IMR-90 (cell line): ENCODE measurements at regions not wholly inside any gene's neighbourhood (a gene's known extent, or its start where the extent isn't known, plus 50 kb on each side); places are given as distances from the start of the nearest gene placed in this dataset.

Experiments used
- ATAC-seq: fragments of 200-7000 bp; cut with Tn5 transposase; 2 replicates; pipeline ENCODE4 v1.9.1; 2020; ENCODE audit warnings: low read depth, mild to moderate bottlenecking, moderate library complexity
- BruUV-seq: library from RNA; stranded (reverse); fragments of 400-500 nt; replicated peaks from 2 replicates; lab custom pipeline; 2021; lab: Mats Ljungman, UMichigan
- CTCF ChIA-PET: fragments of 300-600 bp; formaldehyde crosslinking; extraction: SDS; loops from one replicate; lab custom pipeline; 2021; ENCODE audit warnings: antibody characterized with exemption; lab: Yijun Ruan, JAX
- POLR2A ChIA-PET: fragments of 300-600 bp; sonication (Branson Sonifier 250); formaldehyde crosslinking; loops from one replicate; lab custom pipeline; 2022; ENCODE audit warnings: antibody characterized with exemption; ENCODE audit not compliant: unreplicated experiment; lab: Charles Lee
- DNase-seq: peaks from one replicate; pipeline ENCODE4 v3.0.0; 2013
- H2AFZ ChIP-seq: replicated peaks from 2 replicates; pipeline ENCODE3; 2013; ENCODE audit warnings: low read length, mild to moderate bottlenecking; ENCODE audit not compliant: poor library complexity
- H2AK5ac ChIP-seq: 2 replicates; pipeline ENCODE4 v1.6.1; 2013; ENCODE audit warnings: low read depth, low read length, inconsistent platforms
- H2AK9ac ChIP-seq: replicated peaks from 2 replicates; pipeline ENCODE3; 2013; ENCODE audit warnings: mild to moderate bottlenecking, low read depth, low read length, moderate library complexity; ENCODE audit not compliant: poor library complexity
- H2BK120ac ChIP-seq: 2 replicates; pipeline ENCODE4 v1.6.1; 2013; ENCODE audit warnings: low read depth, low read length, inconsistent platforms
- H2BK15ac ChIP-seq: 3 replicates; pipeline ENCODE4 v1.6.1; 2013; ENCODE audit warnings: low read depth, low read length, inconsistent platforms
- H2BK20ac ChIP-seq: 2 replicates; pipeline ENCODE4 v1.6.1; 2013; ENCODE audit warnings: low read depth, mild to moderate bottlenecking, inconsistent platforms, low read length, moderate library complexity
- H2BK5ac ChIP-seq: 2 replicates; pipeline ENCODE4 v1.6.1; 2013; ENCODE audit warnings: mild to moderate bottlenecking, low read depth, low read length, inconsistent platforms; ENCODE audit not compliant: poor library complexity, severe bottlenecking
- H3K14ac ChIP-seq: replicated peaks from 2 replicates; pipeline ENCODE4 v1.6.1; 2013; ENCODE audit warnings: low read depth, low read length, inconsistent platforms
- H3K18ac ChIP-seq: 2 replicates; pipeline ENCODE4 v1.6.1; 2013; ENCODE audit warnings: low read depth, low read length, control low read depth
- H3K23ac ChIP-seq: 2 replicates; pipeline ENCODE4 v1.6.1; 2013; ENCODE audit warnings: low read depth, low read length, inconsistent platforms
- H3K27ac ChIP-seq: 2 replicates; pipeline ENCODE4 v1.5.1; 2013; ENCODE audit warnings: mild to moderate bottlenecking, control low read depth, low read length; ENCODE audit not compliant: insufficient read depth
- H3K27me3 ChIP-seq: 2 replicates; pipeline ENCODE4 v1.6.1; 2013; ENCODE audit warnings: low read length; ENCODE audit not compliant: control insufficient read depth, insufficient read depth
- H3K36me3 ChIP-seq: 2 replicates; pipeline ENCODE4 v1.6.1; 2013; ENCODE audit warnings: low read length, mixed read lengths; ENCODE audit not compliant: control insufficient read depth, insufficient read depth
- H3K4ac ChIP-seq: 2 replicates; pipeline ENCODE4 v1.6.1; 2013; ENCODE audit warnings: low read depth, low read length, inconsistent platforms
- H3K4me1 ChIP-seq: 2 replicates; pipeline ENCODE4 v1.6.1; 2013; ENCODE audit warnings: low read length, mixed read lengths; ENCODE audit not compliant: control insufficient read depth, insufficient read depth
- H3K4me2 ChIP-seq: 2 replicates; pipeline ENCODE4 v1.6.1; 2013; ENCODE audit warnings: low read depth, mild to moderate bottlenecking, control low read depth, low read length, moderate library complexity
- H3K4me3 ChIP-seq: 2 replicates; pipeline ENCODE4 v1.5.1; 2013; ENCODE audit warnings: low read depth, mild to moderate bottlenecking, control low read depth, low read length, moderate library complexity; ENCODE audit not compliant: insufficient read depth
- H3K56ac ChIP-seq: 2 replicates; pipeline ENCODE4 v1.6.1; 2013; ENCODE audit warnings: low read length, inconsistent platforms; ENCODE audit not compliant: insufficient read depth; ENCODE audit errors: extremely low read depth
- H3K79me1 ChIP-seq, 2 experiments: 2 replicates each; pipeline ENCODE4 v1.6.1; 2013; ENCODE audit warnings: low read length in 2 of 2, inconsistent platforms in 1 of 2, low read depth in 1 of 2
- H3K9ac ChIP-seq: 2 replicates; pipeline ENCODE4 v1.6.1; 2013; ENCODE audit warnings: low read depth, low read length, control low read depth
- H3K9me1 ChIP-seq: 2 replicates; pipeline ENCODE4 v1.6.1; 2013; ENCODE audit warnings: low read length, inconsistent platforms; ENCODE audit not compliant: insufficient read depth
- H3K9me3 ChIP-seq: 2 replicates; pipeline ENCODE4 v1.6.1; 2013; ENCODE audit warnings: low read length; ENCODE audit not compliant: control insufficient read depth, insufficient read depth
- H4K20me1 ChIP-seq: 2 replicates; pipeline ENCODE4 v1.6.1; 2013; ENCODE audit warnings: low read length, inconsistent platforms; ENCODE audit not compliant: insufficient read depth
- H4K5ac ChIP-seq: 2 replicates; pipeline ENCODE4 v1.6.1; 2013; ENCODE audit warnings: mild to moderate bottlenecking, low read depth, low read length, control low read depth
- H4K8ac ChIP-seq, 2 experiments: 2 replicates each; pipeline ENCODE4 v1.6.1; 2013; ENCODE audit warnings: low read depth in 2 of 2, low read length in 2 of 2, control low read depth in 1 of 2, inconsistent platforms in 1 of 2
- H4K91ac ChIP-seq: 2 replicates; pipeline ENCODE4 v1.6.1; 2013; ENCODE audit warnings: low read depth, low read length, inconsistent platforms; ENCODE audit not compliant: insufficient read depth
- CHD1 ChIP-seq: IDR thresholded peaks from 2 replicates; pipeline ENCODE4 v1.6.1; 2012; ENCODE audit warnings: low read depth, low read length, improper control_type of control experiment
- FOS ChIP-seq: fragments of 150-350 bp; IDR thresholded peaks from 2 replicates; pipeline ENCODE4 v1.6.1; 2016; ENCODE audit warnings: low read depth, low read length
- MXI1 ChIP-seq: IDR thresholded peaks from 2 replicates; pipeline ENCODE4 v1.6.1; 2012; ENCODE audit warnings: low read depth, mild to moderate bottlenecking, low read length, moderate library complexity, borderline replicate concordance
- NFE2L2 ChIP-seq: fragments of 150-350 bp; IDR thresholded peaks from 2 replicates; pipeline ENCODE4 v1.6.1; 2016; ENCODE audit warnings: low read depth, mild to moderate bottlenecking, low read length
- RAD21 ChIP-seq: IDR thresholded peaks from 2 replicates; pipeline ENCODE4 v1.6.1; 2012; ENCODE audit warnings: low read length, improper control_type of control experiment
- RCOR1 ChIP-seq: IDR thresholded peaks from 2 replicates; pipeline ENCODE4 v1.6.1; 2012; ENCODE audit warnings: mild to moderate bottlenecking, low read length, improper control_type of control experiment; ENCODE audit not compliant: insufficient replicate concordance
- SMC3 ChIP-seq: fragments of 150-350 bp; IDR thresholded peaks from 2 replicates; pipeline ENCODE4 v1.6.1; 2016; ENCODE audit warnings: low read depth, mild to moderate bottlenecking, antibody characterized with exemption, low read length, moderate library complexity
- WGBS, 2 experiments: methylation state at CpG; one replicate each; pipeline versions ENCODE4 v1.1.5 to v1.1.7; 2013; ENCODE audit warnings: missing lambda C conversion rate in 2 of 2; ENCODE audit not compliant: insufficient read length in 1 of 2; ENCODE audit errors: extremely low coverage in 2 of 2; 5-methylcytosine and 5-hydroxymethylcytosine counted together
- dilution Hi-C: fragments of 300-500 bp; cut with HindIII; formaldehyde crosslinking; loops from one replicate; pipeline ENCODE4 v1.14.3; 2018; ENCODE audit warnings: low sequenced_read_pairs; ENCODE audit not compliant: unreplicated experiment
- in situ Hi-C: fragments of 300-500 bp; cut with MboI; formaldehyde crosslinking; loops from 3 replicates; pipeline ENCODE4 v1.14.3; 2019; ENCODE audit warnings: low sequenced_read_pairs, inconsistent platforms, mixed read lengths
- intact Hi-C: fragments of 100-400 bp; cut with micrococcal nuclease; formaldehyde crosslinking; loops from 2 replicates; pipeline ENCODE4 v1.10.0; 2022

- Histone ChIP-seq H2AK5ac (no peak overlapping the region), H2AK9ac (no peak overlapping the region), H3K4ac (no peak overlapping the region), H3K4me3 (no peak overlapping the region), H2BK20ac (no peak overlapping the region), H3K27me3 (peaks cover 14% of the 10 kb centered on the region), H3K27ac (no peak overlapping the region), H3K9ac (no peak overlapping the region), H4K20me1 (no peaks in the 10 kb centered on the region), H4K8ac (no peak overlapping the region), H4K91ac (no peak overlapping the region), H3K4me1 (no peaks in the 10 kb centered on the region), H2BK120ac (no peak overlapping the region), H3K9me3 (no peaks in the 10 kb centered on the region), H2AFZ (no peak overlapping the region), H3K23ac (no peak overlapping the region), H3K18ac (no peak overlapping the region), H3K79me1 (no peaks in the 10 kb centered on the region), H3K9me1 (no peaks in the 10 kb centered on the region), H2BK5ac (no peak overlapping the region), H2BK15ac (no peak overlapping the region), H3K36me3 (no peaks in the 10 kb centered on the region), H3K56ac (no peak overlapping the region), H4K5ac (no peak overlapping the region), H3K14ac (no peak overlapping the region), H3K4me2 (no peak overlapping the region)
- ATAC-seq = no peak
- POLR2A ChIA-PET = no interaction called here
- TF ChIP-seq MXI1 = no peak
- TF ChIP-seq SMC3 = no peak
- TF ChIP-seq NFE2L2 = no peak
- no peak for TF ChIP-seq FOS
- no peak for TF ChIP-seq CHD1
- TF ChIP-seq RAD21 = no peak
- TF ChIP-seq RCOR1 = no peak
- no peak for DNase-seq
- intact Hi-C loops (no loop called here), in situ Hi-C loops (loop anchor here (25.0 kb wide), 1 partner anchor 700 kb away; no protein-coding TSS in a partner anchor), dilution Hi-C loops (no loop called here)
- 33% methylated on average over 1 of the region's 2 CpGs; no CpG with 5 or more reads in 1 of the 2 experiments for WGBS, 2 experiments
- no TSS peak for BruUV-seq
- CTCF ChIA-PET = no interaction called here
Observed at GRCh38 chr9:78436873-78437272, 139.9 kb downstream of the PSAT1 start.
